Colonic mucosa (tissue), 4 donors: ENCODE measurements at regions not wholly inside any gene's neighbourhood (a gene's known extent, or its start where the extent isn't known, plus 50 kb on each side); places are given as distances from the start of the nearest gene placed in this dataset.

ENCODE experiments used
- DNase-seq: peaks from one replicate; pipeline ENCODE4 v3.0.0-alpha.2; 2020
- H3K27ac ChIP-seq: fragments of 200-600 bp; one replicate; pipeline ENCODE4 v1.8.0; 2021
- H3K27me3 ChIP-seq: fragments of 200-600 bp; one replicate; pipeline ENCODE4 v1.8.0; 2021
- H3K36me3 ChIP-seq: fragments of 200-600 bp; one replicate; pipeline ENCODE4 v1.8.0; 2021
- H3K4me1 ChIP-seq: fragments of 200-600 bp; one replicate; pipeline ENCODE4 v1.8.0; 2021; ENCODE audit warnings: mild to moderate bottlenecking
- H3K4me3 ChIP-seq: fragments of 200-600 bp; one replicate; pipeline ENCODE4 v1.8.0; 2021
- H3K9ac ChIP-seq, 2 donors: one replicate each; pipeline ENCODE4 v1.7.0; 2013; ENCODE audit warnings: control low read depth in 2 of 2, low read depth in 2 of 2, low read length in 2 of 2
- H3K9me3 ChIP-seq: fragments of 200-600 bp; one replicate; pipeline ENCODE4 v1.8.0; 2021
- intact Hi-C: fragments of 100-400 bp; cut with DNase I; formaldehyde crosslinking; loops from one replicate; pipeline ENCODE4 v1.14.1; 2022
- TF ChIP-seq, protein P1 (sequence below): fragments of 200-600 bp; IDR thresholded peaks from one replicate; pipeline ENCODE4 v1.8.0; 2022; ENCODE audit warnings: antibody characterized with exemption, mild to moderate bottlenecking
- donor health status: healthy.
- donor health status: DM: no; HTN: no; CAD: no.
- donor health status: DM: no; HTN: no; CAD: no.

DNA sequence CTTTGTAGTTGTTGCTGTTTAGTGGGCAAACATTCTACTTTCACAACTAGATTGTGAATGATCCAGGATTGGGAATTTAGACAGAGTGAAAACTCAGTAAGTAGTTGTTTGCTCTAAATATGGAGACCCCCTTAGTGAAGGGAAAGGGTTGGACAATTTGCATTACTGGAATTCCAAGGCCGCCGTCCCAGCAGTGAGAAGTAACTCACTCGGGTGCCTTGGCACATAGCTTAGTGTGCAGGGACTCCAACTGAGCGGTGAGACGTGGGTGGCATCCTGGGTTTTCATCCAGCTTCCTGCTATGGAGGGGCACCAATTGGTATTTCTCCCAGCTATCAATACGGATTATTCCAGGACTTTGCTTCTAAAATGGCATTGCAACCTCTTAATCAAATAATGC lies 69.7 kb upstream of the FCN1 start:
- Histone ChIP-seq H3K4me3 (no peak overlapping the region), H3K4me1 (no peaks in the 10 kb centered on the region), H3K9ac (no peak overlapping the region), H3K36me3 (no peaks in the 10 kb centered on the region), H3K9me3 (no peaks in the 10 kb centered on the region), H3K27ac (no peak overlapping the region), H3K27me3 (no peaks in the 10 kb centered on the region)
- TF ChIP-seq, protein P1, sequence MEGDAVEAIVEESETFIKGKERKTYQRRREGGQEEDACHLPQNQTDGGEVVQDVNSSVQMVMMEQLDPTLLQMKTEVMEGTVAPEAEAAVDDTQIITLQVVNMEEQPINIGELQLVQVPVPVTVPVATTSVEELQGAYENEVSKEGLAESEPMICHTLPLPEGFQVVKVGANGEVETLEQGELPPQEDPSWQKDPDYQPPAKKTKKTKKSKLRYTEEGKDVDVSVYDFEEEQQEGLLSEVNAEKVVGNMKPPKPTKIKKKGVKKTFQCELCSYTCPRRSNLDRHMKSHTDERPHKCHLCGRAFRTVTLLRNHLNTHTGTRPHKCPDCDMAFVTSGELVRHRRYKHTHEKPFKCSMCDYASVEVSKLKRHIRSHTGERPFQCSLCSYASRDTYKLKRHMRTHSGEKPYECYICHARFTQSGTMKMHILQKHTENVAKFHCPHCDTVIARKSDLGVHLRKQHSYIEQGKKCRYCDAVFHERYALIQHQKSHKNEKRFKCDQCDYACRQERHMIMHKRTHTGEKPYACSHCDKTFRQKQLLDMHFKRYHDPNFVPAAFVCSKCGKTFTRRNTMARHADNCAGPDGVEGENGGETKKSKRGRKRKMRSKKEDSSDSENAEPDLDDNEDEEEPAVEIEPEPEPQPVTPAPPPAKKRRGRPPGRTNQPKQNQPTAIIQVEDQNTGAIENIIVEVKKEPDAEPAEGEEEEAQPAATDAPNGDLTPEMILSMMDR = no peak
- intact Hi-C loops = loop anchor here (10.0 kb wide), 1 partner anchor 203 kb away; no protein-coding TSS in a partner anchor
- DNase-seq = no peak

DNA sequence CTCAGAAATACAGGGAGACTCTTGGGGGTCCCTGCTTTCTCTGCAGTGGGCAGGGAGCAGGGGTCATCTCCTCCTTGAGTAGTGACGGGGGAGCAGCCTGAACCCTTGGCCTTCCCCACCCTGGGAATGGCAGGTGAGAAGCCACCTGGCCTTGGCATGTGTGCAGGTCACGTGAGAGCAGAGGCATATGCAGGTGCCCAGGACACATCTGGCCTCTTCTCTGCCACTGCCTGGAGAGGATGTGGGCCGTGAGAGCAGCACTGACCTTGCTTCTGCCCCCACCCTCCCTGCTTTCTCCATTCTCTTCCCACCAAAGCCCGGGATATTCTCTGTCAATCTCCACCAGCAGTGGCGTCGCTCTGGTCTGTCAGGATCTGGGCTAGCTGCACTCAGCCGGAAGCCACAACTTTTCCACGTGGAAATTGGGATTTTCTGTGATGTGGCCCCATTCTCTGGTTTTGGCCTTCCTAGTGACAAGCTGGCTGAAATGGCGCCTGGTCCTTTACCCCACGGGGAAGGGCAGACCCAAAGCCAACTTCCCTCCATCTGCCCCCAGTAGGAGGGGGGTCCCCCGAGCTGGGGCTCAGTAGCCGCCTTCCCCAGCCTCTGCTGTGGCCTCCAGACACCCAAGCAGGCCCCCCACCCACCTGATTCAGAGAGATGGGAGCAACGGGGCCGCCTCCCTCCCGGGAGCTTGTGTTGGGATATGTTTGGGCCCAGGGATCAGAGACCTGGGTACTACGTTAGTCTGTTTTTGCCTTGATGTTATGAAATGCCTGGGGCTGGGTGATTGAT lies 70.4 kb upstream of the FCN1 start:
- Histone ChIP-seq H3K27ac (no peak overlapping the region), H3K27me3 (no peaks in the 10 kb centered on the region), H3K9me3 (no peaks in the 10 kb centered on the region), H3K36me3 (no peaks in the 10 kb centered on the region), H3K9ac (no peak overlapping the region), H3K4me1 (no peaks in the 10 kb centered on the region), H3K4me3 (no peak overlapping the region)
- intact Hi-C loops = loop anchor here (10.0 kb wide), 1 partner anchor 203 kb away; no protein-coding TSS in a partner anchor
- DNase-seq = no peak
- TF ChIP-seq, protein P1 = no peak

DNA sequence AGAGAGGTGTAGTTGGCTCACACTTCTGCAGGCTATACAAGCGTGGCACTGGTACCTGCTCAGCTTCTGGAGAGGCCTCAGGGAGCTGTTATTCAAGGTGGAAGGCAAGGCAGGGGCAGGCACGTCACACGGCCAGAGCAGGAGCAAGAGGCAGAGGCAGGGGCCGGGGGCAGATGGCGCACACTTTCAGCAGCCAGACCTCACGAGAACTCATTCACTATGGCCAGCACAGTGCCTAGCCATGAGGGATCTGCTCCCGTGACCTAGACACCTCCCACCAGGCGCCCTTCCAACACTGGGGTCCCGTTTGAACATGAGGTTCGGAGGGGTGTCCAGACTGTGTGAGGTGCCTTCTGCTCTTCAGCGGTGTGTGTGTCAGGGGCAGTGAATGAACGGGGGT lies 71.0 kb upstream of the FCN1 start:
- no peak overlapping the region for H3K27ac ChIP-seq
- no peak for DNase-seq
- H3K4me3 ChIP-seq = no peak overlapping the region
- H3K27me3 ChIP-seq = no peaks in the 10 kb centered on the region
- intact Hi-C loops = loop anchor here (10.0 kb wide), 1 partner anchor 204 kb away; no protein-coding TSS in a partner anchor
- H3K36me3 ChIP-seq = no peaks in the 10 kb centered on the region
- no peak overlapping the region for H3K9ac ChIP-seq
- TF ChIP-seq, protein P1 = no peak
- no peaks in the 10 kb centered on the region for H3K4me1 ChIP-seq
- no peaks in the 10 kb centered on the region for H3K9me3 ChIP-seq

DNA sequence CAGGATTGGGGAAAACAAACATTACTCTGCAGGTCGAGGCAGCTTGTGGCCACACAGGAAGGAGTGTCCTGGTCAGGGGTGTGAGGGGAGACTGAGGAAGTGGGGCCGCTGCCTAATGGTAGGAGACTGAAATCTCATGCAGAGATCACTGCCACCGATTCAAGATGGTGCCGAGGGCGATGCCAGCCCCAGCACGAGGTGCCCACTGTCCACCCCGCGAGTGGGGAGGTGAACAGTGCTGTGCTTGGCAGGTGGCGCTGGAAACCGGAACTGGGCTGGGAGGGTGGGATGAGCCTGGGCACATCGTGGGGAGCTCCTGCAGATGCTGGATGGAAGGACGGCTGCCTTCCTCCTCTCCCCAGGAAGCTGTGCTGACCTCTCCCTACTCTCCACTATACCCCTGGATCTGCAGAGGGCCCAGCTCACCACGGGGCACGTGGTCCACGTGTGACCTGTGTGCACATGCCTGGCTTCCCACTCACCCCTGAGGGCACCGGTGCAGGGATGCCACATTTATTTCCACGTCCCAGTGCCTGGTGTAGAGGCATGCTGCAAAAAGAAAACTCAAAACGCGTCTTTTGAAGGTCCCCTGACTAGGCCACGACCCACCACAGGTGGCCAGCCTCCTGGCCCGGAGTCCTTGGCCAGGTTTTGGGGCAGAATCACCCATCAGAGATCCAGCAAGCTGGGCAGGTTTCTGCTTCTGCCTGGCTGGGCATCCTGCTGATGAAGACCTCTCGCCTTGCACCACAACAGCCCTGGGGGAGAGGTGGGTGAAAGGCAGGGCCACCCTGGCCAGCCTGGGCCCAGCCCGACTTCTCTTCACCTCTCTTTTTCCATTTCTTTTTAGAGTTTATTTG lies 71.7 kb upstream of the FCN1 start:
- Histone ChIP-seq H3K36me3 (no peaks in the 10 kb centered on the region), H3K27me3 (no peaks in the 10 kb centered on the region), H3K4me1 (no peaks in the 10 kb centered on the region), H3K27ac (no peak overlapping the region), H3K9me3 (no peaks in the 10 kb centered on the region), H3K4me3 (no peak overlapping the region), H3K9ac (no peak overlapping the region)
- TF ChIP-seq, protein P1 = no peak
- intact Hi-C loops = loop anchor here (10.0 kb wide), 1 partner anchor 205 kb away; no protein-coding TSS in a partner anchor
- no peak for DNase-seq

DNA sequence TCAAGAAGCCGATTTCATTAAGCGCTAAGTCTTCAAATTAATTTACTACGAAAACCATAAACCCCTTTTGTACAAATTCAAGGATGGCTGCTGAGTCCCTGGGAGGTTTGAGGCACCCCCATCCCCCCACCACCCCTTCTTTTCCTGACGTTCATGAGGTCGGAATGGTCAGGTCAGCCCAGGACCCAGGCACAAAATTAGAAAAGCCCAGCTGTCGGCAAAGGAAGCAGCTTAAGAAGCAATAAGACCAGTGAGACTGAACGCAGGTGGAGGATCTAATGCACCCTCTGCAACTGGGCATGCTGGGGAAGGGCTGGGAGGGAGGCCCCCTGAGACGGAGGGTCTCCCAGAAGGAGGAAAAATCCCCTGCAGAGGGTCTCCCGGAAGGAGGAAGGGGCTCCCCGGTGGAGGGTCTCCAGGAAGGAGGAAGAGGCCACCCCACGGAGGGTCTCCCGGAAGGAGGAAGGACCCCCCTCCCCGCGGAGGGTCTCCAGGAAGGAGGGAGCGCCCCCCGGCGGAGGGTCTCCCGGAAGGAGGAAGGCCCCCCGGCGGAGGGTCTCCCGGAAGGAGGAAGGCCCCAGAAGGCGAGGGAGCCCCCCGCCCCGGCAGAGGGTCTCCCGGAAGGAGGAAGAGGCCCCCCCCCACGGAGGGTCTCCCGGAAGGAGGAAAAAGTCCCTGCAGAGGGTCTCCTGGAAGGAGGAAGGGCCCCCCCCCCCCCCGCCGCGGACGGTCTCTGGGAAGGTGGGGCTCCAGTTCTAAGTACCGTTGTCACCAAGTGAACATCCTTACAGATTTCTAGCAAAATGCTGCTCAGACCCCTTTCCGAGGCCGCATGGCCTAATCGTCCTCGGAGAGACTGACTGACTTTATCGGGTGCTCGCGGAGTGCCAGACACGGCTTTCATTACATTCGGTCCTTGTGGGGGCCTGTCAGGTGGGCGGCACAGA lies 74.4 kb upstream of the FCN1 start:
- Histone ChIP-seq H3K4me1 (no peaks in the 10 kb centered on the region), H3K9me3 (no peaks in the 10 kb centered on the region), H3K4me3 (no peak overlapping the region), H3K27me3 (no peaks in the 10 kb centered on the region), H3K27ac (no peak overlapping the region), H3K9ac (no peak overlapping the region), H3K36me3 (no peaks in the 10 kb centered on the region)
- TF ChIP-seq, protein P1 = no peak
- DNase-seq = no peak
- intact Hi-C loops = no loop called here
